Tibial nerve (tissue), 4 donors: ENCODE measurements at regions not wholly inside any gene's neighbourhood (a gene's known extent, or its start where the extent isn't known, plus 50 kb on each side); places are given as distances from the start of the nearest gene placed in this dataset.

Experiments
- CTCF ChIP-seq, 5 experiments: fragments of 200-600 bp in 3 of 5; fragments of 450-650 bp in 2 of 5; sonication (generic) in 3 of 5; IDR thresholded peaks; one replicate each; pipeline ENCODE4 v1.5.1; 2016 to 2019; ENCODE audit warnings: antibody characterized with exemption in 5 of 5, mild to moderate bottlenecking in 3 of 5, moderate library complexity in 2 of 5
- EP300 ChIP-seq, 2 donors: sonication (generic); formaldehyde crosslinking; IDR thresholded peaks; one replicate each; pipeline ENCODE4 v1.6.1; 2017; ENCODE audit warnings: antibody characterized with exemption in 2 of 2, mild to moderate bottlenecking in 1 of 2
- POLR2A ChIP-seq, 2 donors: fragments of 450-650 bp; IDR thresholded peaks; one replicate each; pipeline ENCODE4 v1.6.1; 2017; ENCODE audit warnings: antibody characterized with exemption in 2 of 2, mild to moderate bottlenecking in 2 of 2, moderate library complexity in 2 of 2

DNA sequence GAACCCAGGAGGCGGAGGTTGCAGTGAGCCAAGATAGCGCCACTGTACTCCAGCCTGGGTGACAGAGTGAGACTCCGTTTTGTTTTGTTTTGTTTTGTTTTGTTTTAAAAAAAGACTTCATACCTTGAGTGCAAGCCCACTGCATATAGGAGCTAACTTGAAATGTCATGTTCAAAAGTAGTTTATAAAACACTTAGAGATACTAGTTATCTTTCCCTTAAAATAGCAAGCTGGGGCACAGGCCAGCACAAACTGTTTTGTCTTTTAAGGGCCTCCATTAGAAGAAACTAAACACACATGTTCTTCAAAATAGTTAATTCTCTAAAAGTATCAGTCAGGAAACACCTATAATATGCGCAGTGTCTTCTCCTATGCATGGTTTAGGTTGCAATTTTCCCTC, 505.1 kb upstream of the TMPRSS15 start:
- TF ChIP-seq POLR2A (IDR thresholded peaks at IDR 0.05): no peak
- no peak for TF ChIP-seq CTCF (IDR thresholded peaks at IDR 0.05)
- no peak for TF ChIP-seq EP300 (IDR thresholded peaks at IDR 0.05)
